M059J (cell line): ENCODE measurements at regions not wholly inside any gene's neighbourhood (a gene's known extent, or its start where the extent isn't known, plus 50 kb on each side); places are given as distances from the start of the nearest gene placed in this dataset.
"Not testable (repeated sequence)": the region's sequence is repeated elsewhere in the genome, so short reads cannot be mapped to it uniquely, and the experiment has no call there.

ENCODE experiments used
- DNase-seq: peaks from one replicate; pipeline ENCODE4 v3.0.0-alpha.2; 2012; ENCODE audit warnings: low read depth

GRCh38 chr1:208717525-208717924 lies 473.3 kb upstream of the PLXNA2 start:
- no peak for DNase-seq

GRCh38 chr1:208722592-208722991 lies 478.4 kb upstream of the PLXNA2 start:
- no peak for DNase-seq

- DNase-seq = no peak
Observed at GRCh38 chr1:208724079-208724478, 479.9 kb upstream of the PLXNA2 start.

- DNase-seq = no peak
Observed at GRCh38 chr1:208728815-208729214, 484.6 kb upstream of the PLXNA2 start.

- DNase-seq = peak; percentile 41
Observed at GRCh38 chr1:208731981-208732821, 488.0 kb upstream of the PLXNA2 start.

- no peak for DNase-seq
Observed at GRCh38 chr1:208737161-208737560, 493.0 kb upstream of the PLXNA2 start.

GRCh38 chr1:208737922-208738321 lies 493.7 kb upstream of the PLXNA2 start:
- no peak for DNase-seq

- not testable (repeated sequence) for DNase-seq
Observed at GRCh38 chr1:208739636-208740035, 495.5 kb upstream of the PLXNA2 start.

- DNase-seq = peak; percentile 72
Observed at GRCh38 chr1:208741296-208741695, 497.1 kb upstream of the PLXNA2 start.

- no peak for DNase-seq
Observed at GRCh38 chr1:208743361-208743760, 499.2 kb upstream of the PLXNA2 start.

GRCh38 chr1:208747979-208748378 lies 503.8 kb upstream of the PLXNA2 start:
- DNase-seq = no peak

- DNase-seq = no peak
Observed at GRCh38 chr1:208748387-208749165, 504.4 kb upstream of the PLXNA2 start.

- no peak for DNase-seq
Observed at GRCh38 chr1:208756339-208756981, 512.3 kb upstream of the PLXNA2 start.

- peak; percentile 7 for DNase-seq
Observed at GRCh38 chr1:208757846-208758245, 513.7 kb upstream of the PLXNA2 start.

GRCh38 chr1:208759255-208759654 lies 515.1 kb upstream of the PLXNA2 start:
- DNase-seq = no peak

- DNase-seq = no peak
Observed at GRCh38 chr1:208763971-208764370, 519.8 kb upstream of the PLXNA2 start.

- no peak for DNase-seq
Observed at GRCh38 chr1:208766832-208767231, 522.6 kb upstream of the PLXNA2 start.

- no peak for DNase-seq
Observed at GRCh38 chr1:208767816-208768215, 523.6 kb upstream of the PLXNA2 start.

GRCh38 chr1:208772891-208773290 lies 528.7 kb upstream of the PLXNA2 start:
- no peak for DNase-seq

- no peak for DNase-seq
Observed at GRCh38 chr1:208775841-208776240, 531.7 kb upstream of the PLXNA2 start.

GRCh38 chr1:208778417-208778816 lies 534.2 kb upstream of the PLXNA2 start:
- peak; percentile 84 for DNase-seq

- no peak for DNase-seq
Observed at GRCh38 chr1:208781391-208782045, 537.3 kb upstream of the PLXNA2 start.
